HG02884 (cell line): ENCODE measurements at regions not wholly inside any gene's neighbourhood (a gene's known extent, or its start where the extent isn't known, plus 50 kb on each side); places are given as distances from the start of the nearest gene placed in this dataset.

Source experiments
- ATAC-seq: cut with Tn5 transposase; IDR thresholded peaks from one replicate; pipeline ENCODE4 v1.9.1; 2021; ENCODE audit warnings: mild to moderate bottlenecking, moderate library complexity; ENCODE audit not compliant: unreplicated experiment

DNA sequence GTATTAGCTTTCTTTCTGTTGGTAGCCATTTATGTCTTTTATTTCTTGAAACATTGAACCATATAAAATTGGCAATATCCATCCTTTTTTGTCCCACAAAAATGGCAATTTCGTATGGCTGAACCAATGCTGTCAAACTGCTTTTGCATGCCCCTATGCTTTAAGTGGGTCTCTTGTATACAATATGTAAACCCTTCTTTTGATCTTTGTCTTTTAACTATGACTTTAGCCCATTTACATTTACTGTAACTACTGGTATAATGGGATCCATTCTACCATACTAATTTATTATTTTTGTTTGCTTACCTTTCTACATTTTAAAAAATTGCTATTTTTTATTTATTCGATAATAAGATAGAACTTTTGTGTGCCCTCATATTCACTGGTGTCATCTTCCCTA is 93.4 kb downstream of the TENT4A start:
- ATAC-seq = no peak

DNA sequence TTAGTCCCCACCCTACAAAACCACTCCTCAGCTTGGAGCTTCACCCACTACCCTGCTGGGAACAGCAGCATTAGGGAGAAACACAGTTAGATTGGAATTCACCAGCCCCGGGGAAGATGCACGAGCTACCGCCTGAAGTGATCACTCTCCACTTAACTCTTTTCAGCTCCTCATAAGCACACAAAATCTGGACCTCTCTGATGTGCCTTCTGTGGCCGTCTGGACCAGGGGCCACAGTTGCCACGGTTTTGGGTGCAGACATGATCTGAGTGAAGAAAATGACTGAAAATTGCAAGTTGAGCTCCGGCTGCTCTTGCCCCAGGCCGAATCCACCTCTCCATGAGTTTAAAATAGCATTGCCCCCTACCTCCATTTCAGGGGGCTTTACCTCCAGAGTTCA is 95.2 kb downstream of the TENT4A start:
- ATAC-seq = no peak

DNA sequence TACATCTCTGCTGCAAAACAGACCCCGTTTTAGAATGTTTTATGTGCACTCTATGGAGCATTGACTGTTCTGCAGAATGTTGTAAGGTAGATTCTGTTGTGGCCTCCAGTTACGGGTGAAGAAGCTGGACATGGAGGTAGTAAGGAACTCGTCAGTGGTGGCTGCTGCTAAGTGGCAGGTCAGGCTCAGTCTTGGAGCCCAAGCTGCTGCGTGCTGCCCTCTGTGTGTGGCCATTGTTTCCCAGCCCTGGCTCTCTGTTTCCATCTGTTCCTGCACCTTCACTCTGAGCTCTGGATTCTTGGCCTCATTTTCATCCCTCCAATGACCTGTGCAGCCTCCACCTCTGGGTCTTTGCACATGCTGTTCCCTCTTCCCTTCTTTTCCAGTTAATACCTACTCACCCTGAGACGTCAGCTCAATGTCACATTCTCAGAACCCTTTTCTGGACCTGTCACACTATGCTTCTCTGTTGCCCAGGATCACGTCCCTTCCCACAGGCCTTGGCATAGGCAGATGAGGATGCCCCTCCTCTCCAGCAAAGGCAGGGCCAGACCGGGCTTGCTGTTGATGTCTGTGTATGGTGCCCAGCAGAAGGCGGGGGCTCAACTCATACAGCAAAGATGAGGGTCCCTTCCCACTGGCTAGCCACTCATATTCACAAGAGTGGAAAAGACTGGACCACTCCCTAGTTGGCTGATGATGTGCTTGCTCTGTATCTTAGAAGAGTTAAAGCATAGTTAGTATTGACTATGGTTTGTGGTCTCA is 97.6 kb downstream of the TENT4A start:
- no peak for ATAC-seq

DNA sequence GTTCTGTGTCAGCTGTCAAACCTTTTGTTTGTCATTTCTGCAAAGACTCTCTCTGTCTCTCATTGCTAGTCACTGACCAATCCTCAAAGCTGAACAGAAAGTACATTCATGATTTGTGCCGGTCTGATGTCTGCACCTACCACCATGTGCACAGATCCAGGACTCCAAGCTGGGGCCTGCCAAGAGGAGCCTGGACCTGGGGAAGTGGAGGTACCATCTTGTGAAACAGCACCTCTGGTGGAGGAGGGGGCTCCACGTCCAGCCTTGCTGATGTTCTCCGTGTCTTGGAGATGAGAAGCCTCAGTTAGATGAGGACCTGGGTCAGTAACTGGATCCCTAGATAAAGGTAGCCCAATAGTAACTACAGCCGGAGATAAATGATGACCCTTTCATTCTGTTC is 98.9 kb downstream of the TENT4A start:
- ATAC-seq = no peak

GRCh38 chr5:6812800-6813731 is 99.8 kb downstream of the TENT4A start:
- no peak for ATAC-seq

GRCh38 chr5:6814816-6815215 is 101.6 kb downstream of the TENT4A start:
- no peak for ATAC-seq

DNA sequence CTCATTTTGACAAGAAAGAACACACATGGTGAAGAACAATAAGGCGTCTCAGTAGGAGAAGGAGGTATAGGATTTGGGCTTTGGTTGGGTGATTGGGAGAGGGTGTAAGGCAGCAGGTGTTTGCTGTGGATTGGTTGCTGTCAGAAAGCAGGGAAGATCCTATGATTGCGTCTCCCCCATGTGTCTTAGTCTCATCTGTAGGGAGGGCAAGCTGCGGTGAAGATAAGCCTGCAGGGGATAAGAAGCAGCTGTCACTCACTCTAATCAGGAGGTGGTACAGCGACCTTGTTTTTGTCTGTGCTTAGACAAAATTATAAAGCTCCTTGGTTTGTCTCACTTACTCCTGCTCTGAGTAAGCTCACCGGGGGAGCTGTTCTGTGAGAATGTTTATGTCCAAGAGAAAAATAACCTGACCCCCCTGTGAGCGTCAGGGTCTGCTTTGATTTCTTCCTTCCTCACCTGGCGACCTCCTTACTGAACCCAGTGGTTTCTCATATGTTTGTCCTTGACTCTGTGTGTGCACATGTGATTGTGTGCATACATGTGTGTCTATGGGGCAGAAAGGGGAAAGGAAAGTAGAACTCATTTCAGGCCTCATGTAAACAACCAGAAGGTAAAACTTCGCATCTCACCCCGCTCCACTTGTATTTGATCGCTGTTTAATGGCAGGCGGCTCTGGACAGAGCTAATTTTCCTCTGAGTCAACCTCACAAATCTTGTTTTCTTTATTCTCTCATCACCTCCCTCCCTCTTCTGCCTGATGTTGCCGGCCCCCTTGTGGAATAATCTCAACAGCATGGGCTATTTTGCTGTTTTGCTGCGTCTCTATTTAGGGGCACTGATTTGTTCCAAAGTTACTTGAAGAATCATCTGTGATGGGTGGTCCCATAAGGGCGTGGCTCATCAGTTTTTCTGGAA is 105.6 kb downstream of the TENT4A start:
- no peak for ATAC-seq

DNA sequence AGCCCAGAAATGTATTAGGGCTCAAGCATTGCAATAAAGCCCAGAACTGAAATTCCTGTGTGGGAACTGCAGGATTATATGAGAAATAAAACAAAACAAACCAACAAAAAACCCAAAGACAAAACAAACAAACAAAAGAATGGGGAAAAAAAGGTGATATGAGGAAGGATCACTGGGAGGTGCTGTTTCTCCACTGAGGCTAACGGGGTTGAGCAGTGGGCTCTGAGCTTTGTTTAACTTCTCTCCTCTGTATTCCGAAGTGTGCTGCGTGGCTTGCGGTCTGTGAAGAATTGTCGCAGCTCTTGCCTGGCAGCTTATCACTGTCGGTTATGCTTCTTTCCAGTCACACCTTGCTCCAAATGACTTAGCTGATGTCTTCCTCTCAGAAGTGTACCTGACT is 106.3 kb downstream of the TENT4A start:
- no peak for ATAC-seq

DNA sequence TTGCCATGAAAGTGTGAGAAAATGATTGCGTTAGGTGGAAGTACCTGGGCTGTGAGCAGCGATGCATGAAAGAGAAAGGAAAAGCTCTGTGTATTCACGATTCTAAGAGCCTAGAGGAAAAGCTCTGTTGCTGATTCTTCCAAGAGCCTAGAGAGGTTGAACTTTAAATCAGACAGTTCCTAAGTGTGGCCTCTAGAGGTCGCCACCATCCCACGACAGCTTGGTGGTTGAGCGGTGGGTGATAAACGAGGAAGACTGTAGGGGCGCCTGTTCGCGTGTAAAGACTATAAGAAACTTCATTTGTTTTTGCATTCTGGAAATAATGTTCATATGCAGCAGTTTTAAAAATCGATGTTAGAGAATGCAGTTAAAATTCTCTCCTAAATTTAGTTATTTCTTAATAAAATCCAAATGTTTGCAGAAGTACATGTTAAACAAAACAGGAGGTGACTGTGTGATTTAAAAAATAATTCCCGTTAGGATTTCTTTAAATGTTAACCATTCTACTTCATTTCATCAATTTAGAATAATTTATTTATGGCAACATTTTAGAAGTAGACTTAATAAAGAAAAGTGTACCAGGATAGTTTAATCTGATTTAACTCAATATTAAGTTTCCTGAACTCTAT is 107.7 kb downstream of the TENT4A start:
- ATAC-seq = peak; percentile 69

- ATAC-seq = no peak
These were observed 108.8 kb downstream of the TENT4A start for GRCh38 chr5:6822068-6822467.

DNA sequence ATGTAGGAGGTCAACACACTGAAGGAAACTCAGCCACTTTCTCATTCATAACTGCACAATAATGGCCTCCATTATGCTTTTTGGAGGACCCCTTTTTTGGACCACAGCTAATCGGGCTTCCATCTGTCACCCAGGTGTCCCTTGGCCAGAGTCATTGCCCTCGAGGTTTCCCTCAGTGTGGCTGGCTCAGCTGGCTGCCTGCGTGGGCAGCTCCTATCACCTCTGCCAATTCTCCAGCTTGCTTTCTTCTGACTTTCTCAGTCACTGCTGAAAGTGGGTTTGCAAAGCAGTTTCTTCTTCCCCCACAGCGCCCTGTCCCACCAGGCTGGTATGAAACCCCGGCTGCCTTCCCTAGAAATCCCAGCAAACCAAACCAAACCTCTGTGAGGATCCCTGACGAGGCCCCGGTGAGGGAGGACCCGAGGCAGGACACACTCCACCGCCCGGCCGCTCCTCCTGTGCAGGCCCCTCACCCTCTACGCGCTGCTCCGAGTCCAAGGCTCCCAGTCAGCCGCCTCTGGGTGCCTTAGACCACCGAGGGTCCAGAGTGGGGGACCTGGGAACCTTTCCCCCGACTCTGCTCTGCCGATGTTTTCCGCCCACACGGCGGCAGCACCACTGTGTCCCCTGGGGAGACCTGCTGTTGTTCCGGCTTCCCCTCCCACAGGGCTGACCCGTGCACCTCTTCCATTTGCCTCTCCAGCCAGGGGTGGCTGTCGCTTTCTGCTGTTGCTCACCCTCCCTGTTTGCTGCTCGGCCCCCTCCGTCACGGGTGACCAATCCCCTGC is 109.5 kb downstream of the TENT4A start:
- no peak for ATAC-seq

- no peak for ATAC-seq
These were observed 110.8 kb downstream of the TENT4A start for GRCh38 chr5:6823996-6824395.

DNA sequence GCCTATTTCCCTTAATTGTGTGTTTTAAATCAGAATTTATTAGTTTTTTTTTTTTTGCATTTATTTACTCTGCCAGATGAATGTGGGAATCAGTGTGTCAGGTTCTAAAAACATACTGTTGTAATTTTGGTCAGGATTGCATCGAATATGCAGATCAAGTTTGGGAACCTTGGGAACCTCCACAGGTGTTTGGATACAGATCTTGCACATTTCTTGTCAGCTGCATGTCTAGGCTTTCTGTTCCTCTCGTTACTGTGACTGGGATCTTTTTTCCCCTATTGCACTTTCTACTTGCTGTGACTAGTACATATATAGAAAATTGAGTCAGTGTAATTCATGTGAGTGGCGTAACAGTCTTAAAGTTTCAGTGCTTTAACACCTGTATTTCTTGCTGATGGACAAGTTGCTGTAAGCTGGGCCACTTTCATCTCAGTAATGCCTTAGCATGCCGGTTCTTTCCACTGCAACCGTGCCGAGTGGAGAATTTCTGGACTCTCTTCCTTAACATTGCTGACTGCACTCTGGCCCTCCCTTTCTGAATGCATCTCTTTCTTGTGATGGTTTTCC is 112.5 kb downstream of the TENT4A start:
- ATAC-seq = no peak

- no peak for ATAC-seq
These were observed 113.5 kb downstream of the TENT4A start for GRCh38 chr5:6826756-6827155.

DNA sequence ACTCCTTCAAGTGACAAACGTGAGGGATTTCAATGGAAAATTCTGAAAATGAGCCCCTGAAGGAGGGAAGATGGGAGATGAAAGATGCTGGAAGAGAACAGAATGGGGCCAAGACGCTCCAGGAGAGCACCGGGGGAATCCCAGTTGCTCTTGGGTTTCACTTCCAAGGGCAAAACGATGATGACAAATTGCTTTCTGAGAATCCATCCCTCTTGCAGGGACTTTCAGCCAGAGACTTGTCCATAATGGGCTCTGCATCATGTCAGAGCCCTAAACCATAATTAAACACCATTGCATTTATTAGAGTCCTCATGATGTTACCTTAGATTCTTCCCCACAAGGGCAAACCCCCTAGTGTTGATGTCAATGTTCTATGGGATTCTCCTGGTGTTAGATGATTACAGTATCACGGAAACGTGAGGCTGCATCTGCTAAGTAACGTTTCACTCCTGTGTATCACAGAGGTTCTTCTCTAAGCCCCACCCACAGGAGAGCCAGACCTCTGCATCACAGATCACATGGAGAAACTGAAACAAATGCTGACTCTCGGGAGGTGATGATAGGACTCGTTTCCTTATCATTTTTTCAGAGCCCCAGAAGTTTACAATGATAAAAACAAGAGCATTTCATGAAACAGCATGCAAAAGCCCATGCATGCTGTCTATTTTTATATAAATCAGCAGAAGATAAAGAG is 114.4 kb downstream of the TENT4A start:
- ATAC-seq = peak; percentile 66

- ATAC-seq = peak; percentile 78
These were observed 116.0 kb downstream of the TENT4A start for GRCh38 chr5:6829150-6829784.

- no peak for ATAC-seq
These were observed 117.5 kb downstream of the TENT4A start for GRCh38 chr5:6830643-6831239.
